HEK293 (cell line): ENCODE measurements at regions not wholly inside any gene's neighbourhood (a gene's known extent, or its start where the extent isn't known, plus 50 kb on each side); places are given as distances from the start of the nearest gene placed in this dataset.

Experiments
- CTCF ChIA-PET: fragments of 350-600 bp; formaldehyde crosslinking; extraction: SDS; loops from one replicate; lab custom pipeline; 2021; ENCODE audit warnings: antibody characterized with exemption; lab: Yijun Ruan, JAX
- POLR2A ChIA-PET: fragments of 300-600 bp; formaldehyde crosslinking; extraction: SDS; loops from one replicate; lab custom pipeline; 2020; ENCODE audit warnings: antibody characterized with exemption, inconsistent platforms; lab: Yijun Ruan, JAX
- H3K27ac ChIP-seq: fragments of 200-500 bp; sonication (Bioruptor generic); 2 replicates; pipeline ENCODE4 v1.5.1; 2014; ENCODE audit warnings: low read depth, low read length, control low read depth, inconsistent platforms; ENCODE audit errors: extremely low read depth
- H3K36me3 ChIP-seq, 2 experiments: fragments of 200-500 bp in 1 of 2; sonication (Bioruptor generic) in 1 of 2; 1 replicate in 1 of 2; 2 replicates in 1 of 2; pipeline ENCODE4 v1.5.1; 2014 to 2017; ENCODE audit warnings: inconsistent platforms in 2 of 2, low read length in 2 of 2; ENCODE audit not compliant: control insufficient read depth in 2 of 2, insufficient read depth in 1 of 2
- H3K4me1 ChIP-seq: fragments of 200-500 bp; sonication (Bioruptor generic); 2 replicates; pipeline ENCODE4 v1.5.1; 2014; ENCODE audit warnings: mild to moderate bottlenecking, low read length, inconsistent platforms; ENCODE audit not compliant: control insufficient read depth, insufficient read depth
- H3K4me3 ChIP-seq: 2 replicates; pipeline ENCODE4 v1.5.1; 2011; ENCODE audit warnings: low read depth, mild to moderate bottlenecking, control low read depth, low read length, moderate library complexity
- H3K9me3 ChIP-seq: fragments of 200-500 bp; sonication (Bioruptor generic); 2 replicates; pipeline ENCODE4 v1.5.1; 2014; ENCODE audit warnings: low read depth, low read length, inconsistent platforms; ENCODE audit not compliant: control insufficient read depth, insufficient read depth
- FEZF1 ChIP-seq: fragments of 450-650 bp; formaldehyde crosslinking; IDR thresholded peaks from 2 replicates; pipeline ENCODE4 v1.5.1; 2016; ENCODE audit warnings: missing biosample characterization, missing genetic modification characterization
- SETDB1 ChIP-seq: IDR thresholded peaks from one replicate; pipeline ENCODE4 v1.6.1; 2017; ENCODE audit warnings: mild to moderate bottlenecking, low read length, moderate library complexity, mixed read lengths; ENCODE audit not compliant: insufficient read length
- SP7 ChIP-seq: fragments of 450-650 bp; formaldehyde crosslinking; IDR thresholded peaks from 2 replicates; pipeline ENCODE4 v1.5.1; 2016; ENCODE audit warnings: missing biosample characterization, missing genetic modification characterization
- ZFP37 ChIP-seq: fragments of 450-650 bp; formaldehyde crosslinking; IDR thresholded peaks from 2 replicates; pipeline ENCODE4 v1.5.1; 2016; ENCODE audit warnings: missing biosample characterization, missing genetic modification characterization
- ZNF10 ChIP-seq: fragments of 450-650 bp; formaldehyde crosslinking; IDR thresholded peaks from 2 replicates; pipeline ENCODE4 v1.5.1; 2017; ENCODE audit warnings: missing biosample characterization, missing genetic modification characterization
- ZNF132 ChIP-seq: fragments of 450-650 bp; formaldehyde crosslinking; IDR thresholded peaks from 2 replicates; pipeline ENCODE4 v1.5.1; 2017; ENCODE audit warnings: missing biosample characterization, missing genetic modification characterization, borderline replicate concordance
- ZNF146 ChIP-seq: fragments of 450-650 bp; formaldehyde crosslinking; IDR thresholded peaks from 2 replicates; pipeline ENCODE4 v1.5.1; 2016; ENCODE audit warnings: missing biosample characterization, missing genetic modification characterization
- ZNF555 ChIP-seq: fragments of 450-650 bp; formaldehyde crosslinking; conservative IDR thresholded peaks from 2 replicates; pipeline ENCODE4 v1.5.1; 2017; ENCODE audit warnings: missing biosample characterization, mild to moderate bottlenecking, missing genetic modification characterization, inconsistent platforms
- ZSCAN23 ChIP-seq: fragments of 450-650 bp; formaldehyde crosslinking; IDR thresholded peaks from 2 replicates; pipeline ENCODE4 v1.5.1; 2016; ENCODE audit warnings: missing biosample characterization, missing genetic modification characterization
- ZXDB ChIP-seq: fragments of 450-650 bp; formaldehyde crosslinking; IDR thresholded peaks from 2 replicates; pipeline ENCODE4 v1.5.1; 2016; ENCODE audit warnings: missing biosample characterization, missing genetic modification characterization
- TF ChIP-seq, protein P1 (sequence below): fragments of 450-650 bp; formaldehyde crosslinking; IDR thresholded peaks from 2 replicates; pipeline ENCODE4 v1.5.1; 2016; ENCODE audit warnings: missing biosample characterization, missing genetic modification characterization
- TF ChIP-seq, protein P2 (sequence below): fragments of 450-650 bp; formaldehyde crosslinking; IDR thresholded peaks from 2 replicates; pipeline ENCODE4 v1.5.1; 2016; ENCODE audit warnings: missing biosample characterization, missing genetic modification characterization
- TF ChIP-seq, protein P3 (sequence below): fragments of 450-650 bp; formaldehyde crosslinking; IDR thresholded peaks from 2 replicates; pipeline ENCODE4 v1.5.1; 2017; ENCODE audit warnings: missing biosample characterization, missing genetic modification characterization
- TF ChIP-seq, protein P4 (sequence below): fragments of 450-650 bp; formaldehyde crosslinking; IDR thresholded peaks from 2 replicates; pipeline ENCODE4 v1.5.1; 2016; ENCODE audit warnings: missing biosample characterization, missing genetic modification characterization
- TF ChIP-seq, protein P5 (sequence below): fragments of 450-650 bp; formaldehyde crosslinking; conservative IDR thresholded peaks from 2 replicates; pipeline ENCODE4 v1.5.1; 2016; ENCODE audit warnings: low read depth, missing biosample characterization, missing genetic modification characterization
- TF ChIP-seq, protein P6 (sequence below): fragments of 450-650 bp; formaldehyde crosslinking; IDR thresholded peaks from 2 replicates; pipeline ENCODE4 v1.5.1; 2016; ENCODE audit warnings: missing biosample characterization, missing genetic modification characterization

DNA sequence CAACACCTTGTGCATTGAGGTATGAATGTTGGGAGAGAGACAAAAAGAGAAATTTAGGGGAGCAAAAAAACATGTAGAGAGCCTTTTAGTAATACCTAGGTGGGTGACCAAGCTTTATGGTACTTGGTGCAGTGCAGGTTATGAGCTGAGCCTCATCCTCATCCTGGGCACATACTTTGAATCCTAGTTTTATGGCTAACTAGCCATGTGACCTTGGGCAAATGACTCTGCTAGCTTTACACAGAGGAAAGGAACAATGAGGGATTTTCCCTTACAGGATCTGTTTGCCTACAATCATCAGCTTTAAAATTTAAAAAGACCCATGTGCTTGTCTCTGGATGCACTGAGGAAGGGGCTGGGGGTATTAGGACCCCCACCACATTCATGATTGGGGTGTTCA, 187.8 kb upstream of the ISX start:
- TF ChIP-seq, protein P1, sequence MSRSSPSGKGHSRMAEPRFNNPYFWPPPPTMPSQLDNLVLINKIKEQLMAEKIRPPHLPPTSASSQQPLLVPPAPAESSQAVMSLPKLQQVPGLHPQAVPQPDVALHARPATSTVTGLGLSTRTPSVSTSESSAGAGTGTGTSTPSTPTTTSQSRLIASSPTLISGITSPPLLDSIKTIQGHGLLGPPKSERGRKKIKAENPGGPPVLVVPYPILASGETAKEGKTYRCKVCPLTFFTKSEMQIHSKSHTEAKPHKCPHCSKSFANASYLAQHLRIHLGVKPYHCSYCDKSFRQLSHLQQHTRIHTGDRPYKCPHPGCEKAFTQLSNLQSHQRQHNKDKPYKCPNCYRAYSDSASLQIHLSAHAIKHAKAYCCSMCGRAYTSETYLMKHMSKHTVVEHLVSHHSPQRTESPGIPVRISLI: no peak
- TF ChIP-seq SP7 (tag by site-specific recombination): no peak
- TF ChIP-seq, protein P2, sequence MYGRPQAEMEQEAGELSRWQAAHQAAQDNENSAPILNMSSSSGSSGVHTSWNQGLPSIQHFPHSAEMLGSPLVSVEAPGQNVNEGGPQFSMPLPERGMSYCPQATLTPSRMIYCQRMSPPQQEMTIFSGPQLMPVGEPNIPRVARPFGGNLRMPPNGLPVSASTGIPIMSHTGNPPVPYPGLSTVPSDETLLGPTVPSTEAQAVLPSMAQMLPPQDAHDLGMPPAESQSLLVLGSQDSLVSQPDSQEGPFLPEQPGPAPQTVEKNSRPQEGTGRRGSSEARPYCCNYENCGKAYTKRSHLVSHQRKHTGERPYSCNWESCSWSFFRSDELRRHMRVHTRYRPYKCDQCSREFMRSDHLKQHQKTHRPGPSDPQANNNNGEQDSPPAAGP (tag by site-specific recombination): no peak
- TF ChIP-seq, protein P3, sequence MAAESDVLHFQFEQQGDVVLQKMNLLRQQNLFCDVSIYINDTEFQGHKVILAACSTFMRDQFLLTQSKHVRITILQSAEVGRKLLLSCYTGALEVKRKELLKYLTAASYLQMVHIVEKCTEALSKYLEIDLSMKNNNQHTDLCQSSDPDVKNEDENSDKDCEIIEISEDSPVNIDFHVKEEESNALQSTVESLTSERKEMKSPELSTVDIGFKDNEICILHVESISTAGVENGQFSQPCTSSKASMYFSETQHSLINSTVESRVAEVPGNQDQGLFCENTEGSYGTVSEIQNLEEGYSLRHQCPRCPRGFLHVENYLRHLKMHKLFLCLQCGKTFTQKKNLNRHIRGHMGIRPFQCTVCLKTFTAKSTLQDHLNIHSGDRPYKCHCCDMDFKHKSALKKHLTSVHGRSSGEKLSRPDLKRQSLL (tag by site-specific recombination): no peak
- TF ChIP-seq, protein P4, sequence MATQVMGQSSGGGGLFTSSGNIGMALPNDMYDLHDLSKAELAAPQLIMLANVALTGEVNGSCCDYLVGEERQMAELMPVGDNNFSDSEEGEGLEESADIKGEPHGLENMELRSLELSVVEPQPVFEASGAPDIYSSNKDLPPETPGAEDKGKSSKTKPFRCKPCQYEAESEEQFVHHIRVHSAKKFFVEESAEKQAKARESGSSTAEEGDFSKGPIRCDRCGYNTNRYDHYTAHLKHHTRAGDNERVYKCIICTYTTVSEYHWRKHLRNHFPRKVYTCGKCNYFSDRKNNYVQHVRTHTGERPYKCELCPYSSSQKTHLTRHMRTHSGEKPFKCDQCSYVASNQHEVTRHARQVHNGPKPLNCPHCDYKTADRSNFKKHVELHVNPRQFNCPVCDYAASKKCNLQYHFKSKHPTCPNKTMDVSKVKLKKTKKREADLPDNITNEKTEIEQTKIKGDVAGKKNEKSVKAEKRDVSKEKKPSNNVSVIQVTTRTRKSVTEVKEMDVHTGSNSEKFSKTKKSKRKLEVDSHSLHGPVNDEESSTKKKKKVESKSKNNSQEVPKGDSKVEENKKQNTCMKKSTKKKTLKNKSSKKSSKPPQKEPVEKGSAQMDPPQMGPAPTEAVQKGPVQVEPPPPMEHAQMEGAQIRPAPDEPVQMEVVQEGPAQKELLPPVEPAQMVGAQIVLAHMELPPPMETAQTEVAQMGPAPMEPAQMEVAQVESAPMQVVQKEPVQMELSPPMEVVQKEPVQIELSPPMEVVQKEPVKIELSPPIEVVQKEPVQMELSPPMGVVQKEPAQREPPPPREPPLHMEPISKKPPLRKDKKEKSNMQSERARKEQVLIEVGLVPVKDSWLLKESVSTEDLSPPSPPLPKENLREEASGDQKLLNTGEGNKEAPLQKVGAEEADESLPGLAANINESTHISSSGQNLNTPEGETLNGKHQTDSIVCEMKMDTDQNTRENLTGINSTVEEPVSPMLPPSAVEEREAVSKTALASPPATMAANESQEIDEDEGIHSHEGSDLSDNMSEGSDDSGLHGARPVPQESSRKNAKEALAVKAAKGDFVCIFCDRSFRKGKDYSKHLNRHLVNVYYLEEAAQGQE (tag by site-specific recombination): no peak
- TF ChIP-seq FEZF1 (tag by site-specific recombination): no peak
- no peak for TF ChIP-seq ZNF132
- TF ChIP-seq ZNF10 (tag by site-specific recombination): no peak
- no peak for TF ChIP-seq ZSCAN23 (tag by site-specific recombination)
- no peak for TF ChIP-seq ZNF146 (tag by site-specific recombination)
- TF ChIP-seq SETDB1: no peak
- TF ChIP-seq, protein P5, sequence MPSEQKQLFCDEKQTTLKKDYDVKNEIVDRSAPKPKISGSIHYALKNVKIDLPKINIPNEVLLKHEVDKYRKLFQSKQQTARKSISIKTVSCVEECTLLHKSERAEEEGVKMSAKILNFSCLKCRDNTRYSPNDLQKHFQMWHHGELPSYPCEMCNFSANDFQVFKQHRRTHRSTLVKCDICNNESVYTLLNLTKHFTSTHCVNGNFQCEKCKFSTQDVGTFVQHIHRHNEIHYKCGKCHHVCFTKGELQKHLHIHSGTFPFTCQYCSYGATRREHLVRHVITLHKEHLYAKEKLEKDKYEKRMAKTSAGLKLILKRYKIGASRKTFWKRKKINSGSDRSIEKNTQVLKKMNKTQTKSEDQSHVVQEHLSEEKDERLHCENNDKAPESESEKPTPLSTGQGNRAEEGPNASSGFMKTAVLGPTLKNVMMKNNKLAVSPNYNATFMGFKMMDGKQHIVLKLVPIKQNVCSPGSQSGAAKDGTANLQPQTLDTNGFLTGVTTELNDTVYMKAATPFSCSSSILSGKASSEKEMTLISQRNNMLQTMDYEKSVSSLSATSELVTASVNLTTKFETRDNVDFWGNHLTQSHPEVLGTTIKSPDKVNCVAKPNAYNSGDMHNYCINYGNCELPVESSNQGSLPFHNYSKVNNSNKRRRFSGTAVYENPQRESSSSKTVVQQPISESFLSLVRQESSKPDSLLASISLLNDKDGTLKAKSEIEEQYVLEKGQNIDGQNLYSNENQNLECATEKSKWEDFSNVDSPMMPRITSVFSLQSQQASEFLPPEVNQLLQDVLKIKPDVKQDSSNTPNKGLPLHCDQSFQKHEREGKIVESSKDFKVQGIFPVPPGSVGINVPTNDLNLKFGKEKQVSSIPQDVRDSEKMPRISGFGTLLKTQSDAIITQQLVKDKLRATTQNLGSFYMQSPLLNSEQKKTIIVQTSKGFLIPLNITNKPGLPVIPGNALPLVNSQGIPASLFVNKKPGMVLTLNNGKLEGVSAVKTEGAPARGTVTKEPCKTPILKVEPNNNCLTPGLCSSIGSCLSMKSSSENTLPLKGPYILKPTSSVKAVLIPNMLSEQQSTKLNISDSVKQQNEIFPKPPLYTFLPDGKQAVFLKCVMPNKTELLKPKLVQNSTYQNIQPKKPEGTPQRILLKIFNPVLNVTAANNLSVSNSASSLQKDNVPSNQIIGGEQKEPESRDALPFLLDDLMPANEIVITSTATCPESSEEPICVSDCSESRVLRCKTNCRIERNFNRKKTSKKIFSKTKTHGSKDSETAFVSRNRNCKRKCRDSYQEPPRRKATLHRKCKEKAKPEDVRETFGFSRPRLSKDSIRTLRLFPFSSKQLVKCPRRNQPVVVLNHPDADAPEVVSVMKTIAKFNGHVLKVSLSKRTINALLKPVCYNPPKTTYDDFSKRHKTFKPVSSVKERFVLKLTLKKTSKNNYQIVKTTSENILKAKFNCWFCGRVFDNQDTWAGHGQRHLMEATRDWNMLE (tag by site-specific recombination): no peak
- no peak for TF ChIP-seq ZXDB
- TF ChIP-seq ZNF555: no peak
- TF ChIP-seq, protein P6, sequence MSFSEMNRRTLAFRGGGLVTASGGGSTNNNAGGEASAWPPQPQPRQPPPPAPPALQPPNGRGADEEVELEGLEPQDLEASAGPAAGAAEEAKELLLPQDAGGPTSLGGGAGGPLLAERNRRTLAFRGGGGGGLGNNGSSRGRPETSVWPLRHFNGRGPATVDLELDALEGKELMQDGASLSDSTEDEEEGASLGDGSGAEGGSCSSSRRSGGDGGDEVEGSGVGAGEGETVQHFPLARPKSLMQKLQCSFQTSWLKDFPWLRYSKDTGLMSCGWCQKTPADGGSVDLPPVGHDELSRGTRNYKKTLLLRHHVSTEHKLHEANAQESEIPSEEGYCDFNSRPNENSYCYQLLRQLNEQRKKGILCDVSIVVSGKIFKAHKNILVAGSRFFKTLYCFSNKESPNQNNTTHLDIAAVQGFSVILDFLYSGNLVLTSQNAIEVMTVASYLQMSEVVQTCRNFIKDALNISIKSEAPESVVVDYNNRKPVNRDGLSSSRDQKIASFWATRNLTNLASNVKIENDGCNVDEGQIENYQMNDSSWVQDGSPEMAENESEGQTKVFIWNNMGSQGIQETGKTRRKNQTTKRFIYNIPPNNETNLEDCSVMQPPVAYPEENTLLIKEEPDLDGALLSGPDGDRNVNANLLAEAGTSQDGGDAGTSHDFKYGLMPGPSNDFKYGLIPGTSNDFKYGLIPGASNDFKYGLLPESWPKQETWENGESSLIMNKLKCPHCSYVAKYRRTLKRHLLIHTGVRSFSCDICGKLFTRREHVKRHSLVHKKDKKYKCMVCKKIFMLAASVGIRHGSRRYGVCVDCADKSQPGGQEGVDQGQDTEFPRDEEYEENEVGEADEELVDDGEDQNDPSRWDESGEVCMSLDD (tag by site-specific recombination): no peak
- no peak for TF ChIP-seq ZFP37 (tag by site-specific recombination)
- TF ChIP-seq, all 188 proteins: peak for 0
- POLR2A ChIA-PET: no interaction called here
- H3K4me3 ChIP-seq: no peak overlapping the region
- H3K36me3 ChIP-seq: no peaks in the 10 kb centered on the region
- H3K27ac ChIP-seq: no peak overlapping the region
- no peaks in the 10 kb centered on the region for H3K4me1 ChIP-seq
- H3K9me3 ChIP-seq: no peaks in the 10 kb centered on the region
- CTCF ChIA-PET: no interaction called here
